AG09319 (cell line): ENCODE measurements at regions not wholly inside any gene's neighbourhood (a gene's known extent, or its start where the extent isn't known, plus 50 kb on each side); places are given as distances from the start of the nearest gene placed in this dataset.

Source experiments
- DNase-seq: peaks from one replicate; pipeline ENCODE4 v3.0.0-alpha.2; 2010; ENCODE audit warnings: low read depth; ENCODE audit errors: extremely low read depth
- CTCF ChIP-seq: IDR thresholded peaks from 2 replicates; pipeline ENCODE4 v1.5.1; 2011; ENCODE audit warnings: low read depth, mild to moderate bottlenecking, inconsistent platforms, low read length, moderate library complexity

- TF ChIP-seq CTCF: no peak
- DNase-seq: no peak
Observed at GRCh38 chr3:72171946-72172345, 387.0 kb upstream of the PROK2 start.

GRCh38 chr3:72171463-72171881, 386.5 kb upstream of the PROK2 start:
- no peak for DNase-seq
- no peak for TF ChIP-seq CTCF

GRCh38 chr3:72169561-72170472, 384.9 kb upstream of the PROK2 start:
- TF ChIP-seq CTCF: no peak
- no peak for DNase-seq

- no peak for DNase-seq
- TF ChIP-seq CTCF: no peak
Observed at GRCh38 chr3:72169120-72169519, 384.2 kb upstream of the PROK2 start.

GRCh38 chr3:72165808-72166207, 380.9 kb upstream of the PROK2 start:
- no peak for DNase-seq
- TF ChIP-seq CTCF: no peak

- no peak for TF ChIP-seq CTCF
- DNase-seq: no peak
Observed at GRCh38 chr3:72165317-72165716, 380.4 kb upstream of the PROK2 start.

GRCh38 chr3:72164635-72164978, 379.7 kb upstream of the PROK2 start:
- no peak for TF ChIP-seq CTCF

More at GRCh38 chr3:72164635-72164978, 379.7 kb upstream of the PROK2 start:
- DNase-seq: no peak
